GM21529 (cell line): ENCODE measurements at regions not wholly inside any gene's neighbourhood (a gene's known extent, or its start where the extent isn't known, plus 50 kb on each side); places are given as distances from the start of the nearest gene placed in this dataset.
"Not testable (repeated sequence)": the region's sequence is repeated elsewhere in the genome, so short reads cannot be mapped to it uniquely, and the experiment has no call there.

Source experiments
- ATAC-seq: cut with Tn5 transposase; IDR thresholded peaks from one replicate; pipeline ENCODE4 v1.9.1; 2021; ENCODE audit not compliant: unreplicated experiment

GRCh38 chr21:15119486-15119885, 54.7 kb upstream of the NRIP1 start:
- no peak for ATAC-seq

GRCh38 chr21:15121097-15121654, 56.4 kb upstream of the NRIP1 start:
- ATAC-seq: no peak

GRCh38 chr21:15121655-15122120, 56.9 kb upstream of the NRIP1 start:
- ATAC-seq: no peak

GRCh38 chr21:15122241-15122640, 57.4 kb upstream of the NRIP1 start:
- no peak for ATAC-seq

GRCh38 chr21:15124731-15125130, 59.9 kb upstream of the NRIP1 start:
- no peak for ATAC-seq

- no peak for ATAC-seq
These were observed 62.1 kb upstream of the NRIP1 start for GRCh38 chr21:15126948-15127347.

GRCh38 chr21:15127437-15127836, 62.6 kb upstream of the NRIP1 start:
- no peak for ATAC-seq

GRCh38 chr21:15128267-15128666, 63.5 kb upstream of the NRIP1 start:
- ATAC-seq: no peak

GRCh38 chr21:15128714-15129113, 63.9 kb upstream of the NRIP1 start:
- not testable (repeated sequence) for ATAC-seq

- ATAC-seq: no peak
These were observed 65.5 kb upstream of the NRIP1 start for GRCh38 chr21:15130326-15130725.

GRCh38 chr21:15130751-15131150, 66.0 kb upstream of the NRIP1 start:
- ATAC-seq: no peak

GRCh38 chr21:15132781-15133180, 68.0 kb upstream of the NRIP1 start:
- no peak for ATAC-seq

GRCh38 chr21:15134701-15135470, 70.1 kb upstream of the NRIP1 start:
- ATAC-seq: no peak

GRCh38 chr21:15135867-15136629, 71.2 kb upstream of the NRIP1 start:
- no peak for ATAC-seq

- no peak for ATAC-seq
These were observed 73.7 kb upstream of the NRIP1 start for GRCh38 chr21:15138490-15138889.

GRCh38 chr21:15139898-15140297, 75.1 kb upstream of the NRIP1 start:
- no peak for ATAC-seq

GRCh38 chr21:15140321-15141019, 75.7 kb upstream of the NRIP1 start:
- ATAC-seq: no peak

GRCh38 chr21:15141261-15141970, 76.6 kb upstream of the NRIP1 start:
- ATAC-seq: no peak

- no peak for ATAC-seq
These were observed 79.2 kb upstream of the NRIP1 start for GRCh38 chr21:15144026-15144425.

GRCh38 chr21:15148437-15148836, 83.6 kb upstream of the NRIP1 start:
- ATAC-seq: no peak
